H9 (cell line): ENCODE measurements at regions not wholly inside any gene's neighbourhood (a gene's known extent, or its start where the extent isn't known, plus 50 kb on each side); places are given as distances from the start of the nearest gene placed in this dataset.

Source experiments
- DNase-seq: peaks from one replicate; pipeline ENCODE4 v3.0.0-alpha.2; 2017
- H2AFZ ChIP-seq: one replicate; pipeline ENCODE4 v1.6.1; 2013; ENCODE audit warnings: mild to moderate bottlenecking, low read length, control low read depth, moderate library complexity
- H2AK5ac ChIP-seq: 2 replicates; pipeline ENCODE4 v1.6.1; 2013; ENCODE audit warnings: low read length, control low read depth, mixed read lengths; ENCODE audit not compliant: insufficient read length
- H2BK120ac ChIP-seq: one replicate; pipeline ENCODE4 v1.6.1; 2013; ENCODE audit warnings: low read depth, mild to moderate bottlenecking, low read length, control low read depth, inconsistent platforms; ENCODE audit not compliant: poor library complexity, severe bottlenecking
- H2BK12ac ChIP-seq: 2 replicates; pipeline ENCODE4 v1.6.1; 2013; ENCODE audit warnings: low read length, control low read depth, mixed read lengths, low read depth; ENCODE audit not compliant: insufficient read length
- H2BK15ac ChIP-seq: 2 replicates; pipeline ENCODE4 v1.6.1; 2013; ENCODE audit warnings: low read depth, low read length, control low read depth
- H2BK20ac ChIP-seq: one replicate; pipeline ENCODE4 v1.6.1; 2013; ENCODE audit warnings: low read depth, mild to moderate bottlenecking, low read length, control low read depth, inconsistent platforms; ENCODE audit not compliant: poor library complexity, severe bottlenecking
- H2BK5ac ChIP-seq: 2 replicates; pipeline ENCODE4 v1.6.1; 2013; ENCODE audit warnings: low read length, control low read depth, mixed read lengths; ENCODE audit not compliant: insufficient read length
- H3K14ac ChIP-seq: 2 replicates; pipeline ENCODE4 v1.6.1; 2013; ENCODE audit warnings: low read length, control low read depth; ENCODE audit not compliant: insufficient read depth
- H3K18ac ChIP-seq: 2 replicates; pipeline ENCODE4 v1.6.1; 2013; ENCODE audit warnings: low read depth, mild to moderate bottlenecking, mixed read lengths, low read length, control low read depth; ENCODE audit not compliant: insufficient read length
- H3K23ac ChIP-seq: 2 replicates; pipeline ENCODE4 v1.6.1; 2013; ENCODE audit warnings: low read length, control low read depth, mixed read lengths, low read depth; ENCODE audit not compliant: insufficient read length
- H3K23me2 ChIP-seq: 2 replicates; pipeline ENCODE4 v1.6.1; 2013; ENCODE audit warnings: low read depth, mild to moderate bottlenecking, mixed read lengths, low read length, control low read depth; ENCODE audit not compliant: insufficient read length, poor library complexity, severe bottlenecking
- H3K27ac ChIP-seq: 2 replicates; pipeline ENCODE4 v1.5.1; 2013; ENCODE audit warnings: low read length, control low read depth, mixed read lengths, low read depth; ENCODE audit not compliant: insufficient read length
- H3K27me3 ChIP-seq: 2 replicates; pipeline ENCODE4 v1.6.1; 2013; ENCODE audit warnings: low read length, control low read depth, inconsistent platforms; ENCODE audit not compliant: insufficient read depth
- H3K4ac ChIP-seq: 2 replicates; pipeline ENCODE4 v1.6.1; 2013; ENCODE audit warnings: low read depth, mild to moderate bottlenecking, control low read depth, inconsistent platforms, low read length, moderate library complexity
- H3K4me1 ChIP-seq: 2 replicates; pipeline ENCODE4 v1.6.1; 2013; ENCODE audit warnings: low read length, control low read depth, inconsistent platforms; ENCODE audit not compliant: insufficient read depth
- H3K4me2 ChIP-seq: 2 replicates; pipeline ENCODE4 v1.6.1; 2013; ENCODE audit warnings: low read length, control low read depth, mixed read lengths; ENCODE audit not compliant: insufficient read length, insufficient read depth
- H3K56ac ChIP-seq: 2 replicates; pipeline ENCODE4 v1.6.1; 2013; ENCODE audit warnings: low read depth, mild to moderate bottlenecking, mixed read lengths, low read length, control low read depth; ENCODE audit not compliant: insufficient read length
- H3K79me1 ChIP-seq: 2 replicates; pipeline ENCODE4 v1.6.1; 2013; ENCODE audit warnings: low read depth, mild to moderate bottlenecking, moderate library complexity, low read length, control low read depth, inconsistent platforms; ENCODE audit not compliant: insufficient read depth, poor library complexity, severe bottlenecking
- H3K79me2 ChIP-seq: 2 replicates; pipeline ENCODE4 v1.6.1; 2013; ENCODE audit warnings: low read length, control low read depth, inconsistent platforms; ENCODE audit not compliant: insufficient read depth
- H3K9ac ChIP-seq: 2 replicates; pipeline ENCODE4 v1.6.1; 2013; ENCODE audit warnings: low read length, control low read depth, mixed read lengths; ENCODE audit not compliant: insufficient read length; ENCODE audit errors: extremely low read depth
- H3K9me3 ChIP-seq: one replicate; pipeline ENCODE4 v1.6.1; 2013; ENCODE audit warnings: low read depth, low read length, inconsistent platforms; ENCODE audit not compliant: control insufficient read depth
- H3T11ph ChIP-seq: one replicate; pipeline ENCODE4 v1.6.1; 2013; ENCODE audit warnings: mild to moderate bottlenecking, low read length, control low read depth, inconsistent platforms
- H4K20me1 ChIP-seq: one replicate; pipeline ENCODE4 v1.6.1; 2013; ENCODE audit not compliant: control insufficient read depth, insufficient read length, insufficient read depth
- H4K5ac ChIP-seq: 2 replicates; pipeline ENCODE4 v1.6.1; 2013; ENCODE audit warnings: low read depth, mild to moderate bottlenecking, mixed read lengths, low read length, control low read depth; ENCODE audit not compliant: insufficient read length
- H4K8ac ChIP-seq: replicated peaks from 2 replicates; pipeline ENCODE4 v1.6.1; 2013; ENCODE audit warnings: low read length, control low read depth, mixed read lengths, low read depth; ENCODE audit not compliant: insufficient read length
- H4K91ac ChIP-seq: 2 replicates; pipeline ENCODE4 v1.6.1; 2013; ENCODE audit warnings: low read depth, mild to moderate bottlenecking, moderate library complexity, mixed read lengths, low read length, control low read depth; ENCODE audit not compliant: insufficient read length
- H3K27ac Mint-ChIP-seq, 3 experiments: 2 replicates in 2 of 3; 3 replicates in 1 of 3; pipeline ENCODE4 v1.8.0; 2020 to 2021; ENCODE audit warnings: mixed read lengths in 3 of 3, mild to moderate bottlenecking in 1 of 3, moderate library complexity in 1 of 3
- H3K27me3 Mint-ChIP-seq: 2 replicates; pipeline ENCODE4 v1.8.0; 2021; ENCODE audit warnings: low read depth, mild to moderate bottlenecking, moderate library complexity, mixed read lengths
- H3K36me3 Mint-ChIP-seq, 3 experiments: 2 replicates in 2 of 3; 3 replicates in 1 of 3; pipeline ENCODE4 v1.8.0; 2020 to 2021; ENCODE audit warnings: low read depth in 3 of 3, mixed read lengths in 3 of 3; ENCODE audit not compliant: insufficient read depth in 1 of 3
- H3K4me1 Mint-ChIP-seq, 2 experiments: 2 replicates each; pipeline ENCODE4 v1.8.0; 2020; ENCODE audit warnings: mixed read lengths in 2 of 2
- H3K4me3 Mint-ChIP-seq, 2 experiments: 2 replicates in 1 of 2; 3 replicates in 1 of 2; pipeline ENCODE4 v1.8.0; 2020 to 2021; ENCODE audit warnings: mild to moderate bottlenecking in 2 of 2, mixed read lengths in 2 of 2, moderate library complexity in 1 of 2
- H3K9me3 Mint-ChIP-seq, 2 experiments: 2 replicates in 1 of 2; 3 replicates in 1 of 2; pipeline ENCODE4 v1.8.0; 2020; ENCODE audit warnings: mild to moderate bottlenecking in 2 of 2, mixed read lengths in 2 of 2, moderate library complexity in 1 of 2
- CTCF ChIP-seq: fragments of 200-600 bp; sonication (generic); conservative IDR thresholded peaks from 3 replicates; pipeline ENCODE4 v1.8.0; 2021; ENCODE audit warnings: antibody characterized with exemption, mild to moderate bottlenecking
- WGBS: extraction: QIAGEN DNeasy Blood & Tissue Kit; methylation state at CpG from one replicate; pipeline ENCODE4 v1.1.7; 2013; ENCODE audit warnings: missing lambda C conversion rate, low lambda C conversion rate, mixed read lengths; ENCODE audit not compliant: insufficient read length; ENCODE audit errors: extremely low coverage; 5-methylcytosine and 5-hydroxymethylcytosine counted together

DNA sequence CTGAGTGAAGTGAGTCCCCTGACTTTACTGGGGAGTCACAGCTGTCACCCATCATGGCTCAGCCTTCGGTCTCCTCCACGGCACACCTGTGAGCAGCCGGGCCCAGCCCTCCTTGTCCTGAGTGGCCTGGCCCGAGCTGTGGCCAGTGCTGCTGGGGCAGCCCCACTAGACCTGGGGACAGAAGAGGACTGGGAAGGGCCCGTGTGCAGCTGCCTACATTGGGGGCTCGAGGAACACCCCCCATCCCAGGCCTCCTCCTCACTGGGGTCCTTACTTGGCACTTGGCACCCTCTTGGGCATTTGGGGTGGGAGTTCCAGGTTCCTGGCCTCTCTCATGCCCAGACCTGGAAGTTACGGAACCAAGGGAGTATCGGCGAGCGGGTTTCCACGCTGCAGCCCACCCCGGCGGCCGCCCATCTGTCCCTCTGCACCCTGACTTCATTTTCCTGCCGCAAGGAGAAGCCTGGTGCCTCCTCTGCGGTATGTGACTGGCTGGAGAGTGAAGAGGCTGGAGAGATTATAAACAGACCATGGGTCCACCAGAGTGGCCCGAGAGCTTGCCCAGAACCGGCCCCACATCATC is 179.7 kb downstream of the KIF26A start:
- H3K4ac ChIP-seq = no peak overlapping the region
- H3T11ph ChIP-seq = no peak overlapping the region
- no peak overlapping the region for H2AK5ac ChIP-seq
- no peak overlapping the region for H4K8ac ChIP-seq
- H3K36me3 Mint-ChIP-seq = no peaks in the 10 kb centered on the region
- H3K9me3 Mint-ChIP-seq = no peaks in the 10 kb centered on the region
- TF ChIP-seq CTCF = no peak
- WGBS = no CpG with 5 or more reads among the region's 18 CpGs
- no peaks in the 10 kb centered on the region for H3K9me3 ChIP-seq
- H3K27me3 Mint-ChIP-seq = no peaks in the 10 kb centered on the region; the same call in 1 of the 2 replicates
- H2BK15ac ChIP-seq = no peak overlapping the region
- H3K23me2 ChIP-seq = no peaks in the 10 kb centered on the region
- H3K4me1 ChIP-seq = no peaks in the 10 kb centered on the region
- no peak overlapping the region; a peak in 1 of 7 replicates for H3K27ac Mint-ChIP-seq
- no peak overlapping the region for H3K23ac ChIP-seq
- no peak overlapping the region for H3K4me2 ChIP-seq
- H3K56ac ChIP-seq = no peak overlapping the region
- H3K79me2 ChIP-seq = no peaks in the 10 kb centered on the region
- no peak overlapping the region for H4K91ac ChIP-seq
- no peak overlapping the region for H4K5ac ChIP-seq
- H2BK120ac ChIP-seq = no peak overlapping the region
- no peak overlapping the region for H3K9ac ChIP-seq
- no peak overlapping the region for H3K27ac ChIP-seq
- no peak for DNase-seq
- H3K18ac ChIP-seq = no peak overlapping the region
- H3K79me1 ChIP-seq = no peaks in the 10 kb centered on the region
- no peak overlapping the region for H2BK20ac ChIP-seq
- no peak overlapping the region for H2BK5ac ChIP-seq
- no peak overlapping the region for H3K14ac ChIP-seq
- H2AFZ ChIP-seq = no peak overlapping the region
- no peaks in the 10 kb centered on the region for H4K20me1 ChIP-seq
- no peaks in the 10 kb centered on the region; a peak in 1 of 4 replicates for H3K4me1 Mint-ChIP-seq
- H3K27me3 ChIP-seq = no peaks in the 10 kb centered on the region
- no peak overlapping the region for H3K4me3 Mint-ChIP-seq
- H2BK12ac ChIP-seq = no peak overlapping the region
